Hepatocyte (in vitro differentiated cells): ENCODE measurements at regions not wholly inside any gene's neighbourhood (a gene's known extent, or its start where the extent isn't known, plus 50 kb on each side); places are given as distances from the start of the nearest gene placed in this dataset.

Experiments used
- CTCF ChIP-seq: fragments of 200-600 bp; sonication (generic); IDR thresholded peaks from 2 replicates; pipeline ENCODE4 v1.5.1; 2016; ENCODE audit warnings: antibody characterized with exemption, mild to moderate bottlenecking; ENCODE audit not compliant: poor library complexity
- EZH2 ChIP-seq: fragments of 200-600 bp; sonication (generic); IDR thresholded peaks from 2 replicates; pipeline ENCODE4 v1.6.1; 2016; ENCODE audit warnings: antibody characterized with exemption, mild to moderate bottlenecking, borderline replicate concordance

GRCh38 chr9:101880846-101881245, 142.4 kb upstream of the GRIN3A start:
- TF ChIP-seq EZH2 (no peak), CTCF (no peak)
